ENCODE measurements at regions not wholly inside any gene's neighbourhood (a gene's known extent, or its start where the extent isn't known, plus 50 kb on each side); places are given as distances from the start of the nearest gene placed in this dataset.
"Not testable (repeated sequence)": the region's sequence is repeated elsewhere in the genome, so short reads cannot be mapped to it uniquely, and the experiment has no call there.

GRCh38 chr7:153404124-153404523 is 644.6 kb downstream of the ACTR3B start:
- no peak for DNase-seq (ENCODE audit: low read depth)
- no peak for TF ChIP-seq CTCF (conservative IDR thresholded peaks at IDR 0.05; ENCODE audit: low read depth, low read length)

GRCh38 chr7:153404781-153405279 is 645.3 kb downstream of the ACTR3B start:
- TF ChIP-seq CTCF (conservative IDR thresholded peaks at IDR 0.05; ENCODE audit: low read depth, low read length): no peak
- H3K4me3 ChIP-seq (ENCODE audit: low read depth, low read length): no peak overlapping the region
- no peak for DNase-seq (ENCODE audit: low read depth)

More at GRCh38 chr7:153404124-153404523, 644.6 kb downstream of the ACTR3B start:
- H3K4me3 ChIP-seq (ENCODE audit: low read depth, low read length): no peak overlapping the region

GRCh38 chr7:153405704-153406485 is 646.3 kb upstream of the DPP6 start:
- H3K4me3 ChIP-seq (ENCODE audit: low read depth, low read length): no peak overlapping the region
- no peak for TF ChIP-seq CTCF (conservative IDR thresholded peaks at IDR 0.05; ENCODE audit: low read depth, low read length)
- no peak for DNase-seq (ENCODE audit: low read depth)

GRCh38 chr7:153406486-153406872 is 645.7 kb upstream of the DPP6 start:
- TF ChIP-seq CTCF (conservative IDR thresholded peaks at IDR 0.05; ENCODE audit: low read depth, low read length): no peak
- no peak for DNase-seq (ENCODE audit: low read depth)
- no peak overlapping the region for H3K4me3 ChIP-seq (ENCODE audit: low read depth, low read length)

- no peak overlapping the region for H3K4me3 ChIP-seq (ENCODE audit: low read depth, low read length)
- DNase-seq (ENCODE audit: low read depth): no peak
- no peak for TF ChIP-seq CTCF (conservative IDR thresholded peaks at IDR 0.05; ENCODE audit: low read depth, low read length)
Measured at GRCh38 chr7:153407291-153408046, 644.7 kb upstream of the DPP6 start.

- no peak overlapping the region for H3K4me3 ChIP-seq (ENCODE audit: low read depth, low read length)
- DNase-seq (ENCODE audit: low read depth): no peak
- TF ChIP-seq CTCF (conservative IDR thresholded peaks at IDR 0.05; ENCODE audit: low read depth, low read length): no peak
Measured at GRCh38 chr7:153408360-153409335, 643.5 kb upstream of the DPP6 start.

GRCh38 chr7:153409567-153410342 is 642.4 kb upstream of the DPP6 start:
- DNase-seq (ENCODE audit: low read depth); H3K4me3 ChIP-seq (ENCODE audit: low read depth, low read length): not testable (repeated sequence)

- not testable (repeated sequence) for H3K4me3 ChIP-seq (ENCODE audit: low read depth, low read length); DNase-seq (ENCODE audit: low read depth)
Measured at GRCh38 chr7:153410997-153411642, 641.1 kb upstream of the DPP6 start.
